Cardiac muscle cell (in vitro differentiated cells and primary cell): ENCODE measurements at regions not wholly inside any gene's neighbourhood (a gene's known extent, or its start where the extent isn't known, plus 50 kb on each side); places are given as distances from the start of the nearest gene placed in this dataset.

Experiments
- DNase-seq, 2 donors: peaks; one replicate each; pipeline versions ENCODE4 v3.0.0 to v3.0.0-alpha.2; 2010 to 2017; ENCODE audit warnings: low read depth in 1 of 2, low spot score in 1 of 2
- H3K27ac ChIP-seq: fragments of 200-600 bp; sonication (generic); 2 replicates; pipeline ENCODE4 v1.5.1; 2016
- H3K27me3 ChIP-seq: fragments of 200-600 bp; sonication (generic); 2 replicates; pipeline ENCODE4 v1.6.0; 2016; ENCODE audit warnings: control low read depth
- H3K36me3 ChIP-seq: fragments of 200-600 bp; sonication (generic); 2 replicates; pipeline ENCODE4 v1.5.1; 2016; ENCODE audit warnings: control low read depth
- H3K4me1 ChIP-seq: fragments of 200-600 bp; sonication (generic); 2 replicates; pipeline ENCODE4 v1.8.1; 2017; ENCODE audit warnings: low read depth, mild to moderate bottlenecking, mixed run types
- H3K4me3 ChIP-seq: fragments of 200-600 bp; sonication (generic); 2 replicates; pipeline ENCODE4 v1.5.1; 2016; ENCODE audit warnings: mild to moderate bottlenecking
- H3K9me3 ChIP-seq: fragments of 200-600 bp; sonication (generic); 2 replicates; pipeline ENCODE4 v1.5.1; 2017; ENCODE audit warnings: low read depth, mild to moderate bottlenecking, control low read depth
- CTCF ChIP-seq: IDR thresholded peaks from 2 replicates; pipeline ENCODE4 v1.5.1; 2012; ENCODE audit warnings: low read depth, mild to moderate bottlenecking, low read length

DNA sequence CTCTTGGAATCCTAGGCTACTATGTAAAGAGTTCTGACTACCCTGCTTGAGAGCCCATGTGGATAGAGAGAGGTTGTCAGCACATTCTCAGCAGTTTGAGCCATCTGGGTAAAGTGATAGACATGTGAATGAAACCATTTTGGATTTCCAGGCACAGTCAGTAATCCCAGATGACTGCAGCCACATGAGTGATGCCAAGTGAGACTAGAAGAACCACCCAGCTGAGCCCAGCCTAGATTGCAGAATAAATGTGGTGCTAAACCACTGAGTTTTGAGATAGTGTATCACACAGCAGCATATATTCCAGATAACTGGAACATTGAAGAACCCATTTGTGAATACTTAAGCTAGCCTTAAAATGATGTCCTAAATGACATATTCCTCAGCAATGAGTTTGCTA lies 166.2 kb downstream of the ATP6V1G3 start:
- no peak for TF ChIP-seq CTCF
- no peak overlapping the region for H3K27ac ChIP-seq
- H3K4me3 ChIP-seq = no peak overlapping the region
- no peaks in the 10 kb centered on the region for H3K4me1 ChIP-seq
- H3K36me3 ChIP-seq = no peaks in the 10 kb centered on the region
- no peaks in the 10 kb centered on the region for H3K9me3 ChIP-seq
- no peak for DNase-seq
- no peaks in the 10 kb centered on the region for H3K27me3 ChIP-seq

DNA sequence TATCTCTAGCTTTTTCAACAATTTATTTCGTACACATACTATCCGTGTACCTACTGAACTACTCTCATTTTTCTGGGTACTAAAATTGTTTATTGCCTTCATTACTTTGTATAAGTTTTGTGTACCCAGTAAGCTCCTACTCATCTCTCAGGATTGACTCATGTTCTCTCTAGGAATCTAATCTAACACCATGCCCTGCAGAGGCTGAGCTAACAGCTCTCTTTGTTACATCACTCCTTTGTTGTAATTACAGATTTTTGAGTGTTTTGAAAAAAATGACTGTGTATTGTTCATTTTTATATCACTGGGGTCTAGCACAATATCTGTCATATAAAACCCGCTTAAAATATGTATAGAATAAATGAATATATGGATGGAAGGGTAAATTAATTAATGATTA lies 167.1 kb downstream of the ATP6V1G3 start:
- Histone ChIP-seq H3K4me3 (no peak overlapping the region), H3K27me3 (no peaks in the 10 kb centered on the region), H3K9me3 (no peaks in the 10 kb centered on the region), H3K4me1 (no peaks in the 10 kb centered on the region), H3K27ac (no peak overlapping the region), H3K36me3 (no peaks in the 10 kb centered on the region)
- DNase-seq = peak in 1 of 2 donors; percentile 45
- no peak for TF ChIP-seq CTCF
